ENCODE measurements at regions not wholly inside any gene's neighbourhood (a gene's known extent, or its start where the extent isn't known, plus 50 kb on each side); places are given as distances from the start of the nearest gene placed in this dataset.

GRCh38 chr11:134611537-134611936 is 199.5 kb upstream of the B3GAT1 start (continued):
- TF ChIP-seq NBN (conservative IDR thresholded peaks at IDR 0.05) = no peak
- TF ChIP-seq ZFP1 (CRISPR knock-in tag; IDR thresholded peaks at IDR 0.05) = no peak
- TF ChIP-seq HOXA3 (CRISPR knock-in tag; IDR thresholded peaks at IDR 0.05) = no peak
- no peak for TF ChIP-seq IKZF5 (CRISPR knock-in tag; IDR thresholded peaks at IDR 0.05)
- TF ChIP-seq, protein P1, sequence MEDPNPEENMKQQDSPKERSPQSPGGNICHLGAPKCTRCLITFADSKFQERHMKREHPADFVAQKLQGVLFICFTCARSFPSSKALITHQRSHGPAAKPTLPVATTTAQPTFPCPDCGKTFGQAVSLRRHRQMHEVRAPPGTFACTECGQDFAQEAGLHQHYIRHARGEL (CRISPR knock-in tag; IDR thresholded peaks at IDR 0.05) = no peak

GRCh38 chr11:134610116-134610910 is 198.3 kb upstream of the B3GAT1 start:
- ChIA-PET CTCF (ENCODE audit: low intra/inter-chr PET ratio, low total read pairs) (no interaction called here), POLR2A (no interaction called here)
- intact Hi-C loops (cut with micrococcal nuclease; ENCODE audit: unreplicated experiment) = no loop called here
- BruUV-seq (replicated peaks) = no TSS peak
- no peaks in the 10 kb centered on the region for H3K4me1 ChIP-seq (ENCODE audit: insufficient read depth, low read length)
- no peaks in the 10 kb centered on the region for H3K9me3 ChIP-seq (ENCODE audit: low read length)
- ATAC-seq = no peak; the same call in 2 of the 3 replicates
- no peak for FAIRE-seq
- in situ Hi-C loops (cut with HindIII; ENCODE audit: extremely low pct_ligation_motif_present, low pct_unique_long_range_greater_than_20kb) = no loop called here
- 27% methylated on average over 17 of the region's 23 CpGs for WGBS (ENCODE audit: low lambda C conversion rate)
- H3K27ac ChIP-seq (ENCODE audit: extremely low read length, insufficient read depth, low read length) = no peak overlapping the region
- H2AFZ ChIP-seq (ENCODE audit: low read length) = no peak overlapping the region
- no peak overlapping the region for H3K4me3 ChIP-seq (replicated peaks in 1 of 3; ENCODE audit: insufficient read depth in 1 of 3, low read depth in 2 of 3, low read length in 3 of 3)
- H3K27me3 ChIP-seq (ENCODE audit: control insufficient read depth in 1 of 2, insufficient read depth in 2 of 2, low read length in 2 of 2) = peaks cover 2 to 41% of the 10 kb centered on the region in 2 experiments; a peak in 4 of 5 replicates
- no peaks in the 10 kb centered on the region for H3K36me3 ChIP-seq (replicated peaks in 1 of 2; ENCODE audit: control insufficient read depth in 1 of 2, insufficient read depth in 2 of 2, low read length in 2 of 2)
- no peaks in the 10 kb centered on the region for H3K79me2 ChIP-seq (ENCODE audit: insufficient read depth, low read length)
- TF ChIP-seq, protein P2, sequence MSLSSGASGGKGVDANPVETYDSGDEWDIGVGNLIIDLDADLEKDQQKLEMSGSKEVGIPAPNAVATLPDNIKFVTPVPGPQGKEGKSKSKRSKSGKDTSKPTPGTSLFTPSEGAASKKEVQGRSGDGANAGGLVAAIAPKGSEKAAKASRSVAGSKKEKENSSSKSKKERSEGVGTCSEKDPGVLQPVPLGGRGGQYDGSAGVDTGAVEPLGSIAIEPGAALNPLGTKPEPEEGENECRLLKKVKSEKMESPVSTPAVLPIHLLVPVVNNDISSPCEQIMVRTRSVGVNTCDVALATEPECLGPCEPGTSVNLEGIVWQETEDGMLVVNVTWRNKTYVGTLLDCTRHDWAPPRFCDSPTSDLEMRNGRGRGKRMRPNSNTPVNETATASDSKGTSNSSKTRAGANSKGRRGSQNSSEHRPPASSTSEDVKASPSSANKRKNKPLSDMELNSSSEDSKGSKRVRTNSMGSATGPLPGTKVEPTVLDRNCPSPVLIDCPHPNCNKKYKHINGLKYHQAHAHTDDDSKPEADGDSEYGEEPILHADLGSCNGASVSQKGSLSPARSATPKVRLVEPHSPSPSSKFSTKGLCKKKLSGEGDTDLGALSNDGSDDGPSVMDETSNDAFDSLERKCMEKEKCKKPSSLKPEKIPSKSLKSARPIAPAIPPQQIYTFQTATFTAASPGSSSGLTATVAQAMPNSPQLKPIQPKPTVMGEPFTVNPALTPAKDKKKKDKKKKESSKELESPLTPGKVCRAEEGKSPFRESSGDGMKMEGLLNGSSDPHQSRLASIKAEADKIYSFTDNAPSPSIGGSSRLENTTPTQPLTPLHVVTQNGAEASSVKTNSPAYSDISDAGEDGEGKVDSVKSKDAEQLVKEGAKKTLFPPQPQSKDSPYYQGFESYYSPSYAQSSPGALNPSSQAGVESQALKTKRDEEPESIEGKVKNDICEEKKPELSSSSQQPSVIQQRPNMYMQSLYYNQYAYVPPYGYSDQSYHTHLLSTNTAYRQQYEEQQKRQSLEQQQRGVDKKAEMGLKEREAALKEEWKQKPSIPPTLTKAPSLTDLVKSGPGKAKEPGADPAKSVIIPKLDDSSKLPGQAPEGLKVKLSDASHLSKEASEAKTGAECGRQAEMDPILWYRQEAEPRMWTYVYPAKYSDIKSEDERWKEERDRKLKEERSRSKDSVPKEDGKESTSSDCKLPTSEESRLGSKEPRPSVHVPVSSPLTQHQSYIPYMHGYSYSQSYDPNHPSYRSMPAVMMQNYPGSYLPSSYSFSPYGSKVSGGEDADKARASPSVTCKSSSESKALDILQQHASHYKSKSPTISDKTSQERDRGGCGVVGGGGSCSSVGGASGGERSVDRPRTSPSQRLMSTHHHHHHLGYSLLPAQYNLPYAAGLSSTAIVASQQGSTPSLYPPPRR (CRISPR knock-in tag; IDR thresholded peaks at IDR 0.05; ENCODE audit: borderline replicate concordance) = no peak
- TF ChIP-seq IRF1 (CRISPR knock-in tag; IDR thresholded peaks at IDR 0.05; ENCODE audit: low read depth) = no peak
- TF ChIP-seq NFE2L2 (IDR thresholded peaks at IDR 0.05; ENCODE audit: low read length) = no peak
- no peak for TF ChIP-seq ZFY (CRISPR knock-in tag; IDR thresholded peaks at IDR 0.05)
- no peak for TF ChIP-seq ELK4 (CRISPR knock-in tag; IDR thresholded peaks at IDR 0.05; ENCODE audit: borderline replicate concordance)
- no peak for TF ChIP-seq ZNF30 (CRISPR knock-in tag; IDR thresholded peaks at IDR 0.05)
- H3K9ac ChIP-seq (ENCODE audit: insufficient read depth, low read depth, low read length) = no peak overlapping the region
- no peak overlapping the region for H3K4me2 ChIP-seq (ENCODE audit: low read depth, low read length)
- no peaks in the 10 kb centered on the region for H4K20me1 ChIP-seq (ENCODE audit: insufficient read depth, low read length)
- DNase-seq (ENCODE audit: low spot score) = no peak
